Neural progenitor cell (in vitro differentiated cells): ENCODE measurements at regions not wholly inside any gene's neighbourhood (a gene's known extent, or its start where the extent isn't known, plus 50 kb on each side); places are given as distances from the start of the nearest gene placed in this dataset.

Experiments used
- EZH2 ChIP-seq: fragments of 200-600 bp; sonication (generic); IDR thresholded peaks from 2 replicates; pipeline ENCODE4 v1.6.1; 2017; ENCODE audit warnings: antibody characterized with exemption, mild to moderate bottlenecking, moderate library complexity
- EZH2phosphoT487 ChIP-seq: fragments of 200-600 bp; sonication (generic); IDR thresholded peaks from 2 replicates; pipeline ENCODE4 v1.6.1; 2017; ENCODE audit warnings: antibody characterized with exemption
- TF ChIP-seq, protein P1 (sequence below): fragments of 200-600 bp; sonication (generic); IDR thresholded peaks from 2 replicates; pipeline ENCODE4 v1.5.1; 2017; ENCODE audit warnings: antibody characterized with exemption, mild to moderate bottlenecking

DNA sequence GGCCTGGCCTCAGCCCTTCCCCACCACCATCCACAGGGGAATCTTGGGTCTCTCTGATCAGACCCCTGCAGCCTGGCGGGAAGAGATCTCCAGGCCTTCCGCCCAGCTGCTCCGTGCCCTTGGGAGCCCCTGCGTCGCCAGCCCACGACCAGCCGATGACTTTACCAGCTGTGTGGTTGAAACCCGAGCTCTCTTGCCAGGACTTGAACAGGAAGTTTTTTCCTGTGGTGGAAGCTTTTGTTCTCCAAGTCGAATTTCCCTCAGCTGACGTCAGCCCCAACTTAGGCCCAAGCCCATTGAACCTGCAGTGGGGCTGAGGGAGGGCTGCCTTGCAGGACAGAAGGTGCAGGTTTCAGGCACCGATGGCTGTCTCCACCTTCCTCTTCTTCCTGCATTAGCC, 51.7 kb upstream of the SMAD3 start:
- TF ChIP-seq, protein P1, sequence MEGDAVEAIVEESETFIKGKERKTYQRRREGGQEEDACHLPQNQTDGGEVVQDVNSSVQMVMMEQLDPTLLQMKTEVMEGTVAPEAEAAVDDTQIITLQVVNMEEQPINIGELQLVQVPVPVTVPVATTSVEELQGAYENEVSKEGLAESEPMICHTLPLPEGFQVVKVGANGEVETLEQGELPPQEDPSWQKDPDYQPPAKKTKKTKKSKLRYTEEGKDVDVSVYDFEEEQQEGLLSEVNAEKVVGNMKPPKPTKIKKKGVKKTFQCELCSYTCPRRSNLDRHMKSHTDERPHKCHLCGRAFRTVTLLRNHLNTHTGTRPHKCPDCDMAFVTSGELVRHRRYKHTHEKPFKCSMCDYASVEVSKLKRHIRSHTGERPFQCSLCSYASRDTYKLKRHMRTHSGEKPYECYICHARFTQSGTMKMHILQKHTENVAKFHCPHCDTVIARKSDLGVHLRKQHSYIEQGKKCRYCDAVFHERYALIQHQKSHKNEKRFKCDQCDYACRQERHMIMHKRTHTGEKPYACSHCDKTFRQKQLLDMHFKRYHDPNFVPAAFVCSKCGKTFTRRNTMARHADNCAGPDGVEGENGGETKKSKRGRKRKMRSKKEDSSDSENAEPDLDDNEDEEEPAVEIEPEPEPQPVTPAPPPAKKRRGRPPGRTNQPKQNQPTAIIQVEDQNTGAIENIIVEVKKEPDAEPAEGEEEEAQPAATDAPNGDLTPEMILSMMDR: no peak
- TF ChIP-seq EZH2: no peak
- no peak for TF ChIP-seq EZH2phosphoT487
